Mucosa of rectum (tissue), 2 donors: ENCODE measurements at regions not wholly inside any gene's neighbourhood (a gene's known extent, or its start where the extent isn't known, plus 50 kb on each side); places are given as distances from the start of the nearest gene placed in this dataset.

Source experiments
- H3K27ac ChIP-seq, 2 donors: one replicate each; pipeline ENCODE4 v1.7.0; 2013; ENCODE audit warnings: inconsistent platforms in 2 of 2, low read depth in 2 of 2, low read length in 2 of 2
- H3K27me3 ChIP-seq, 2 donors: one replicate each; pipeline ENCODE4 v1.7.0; 2013; ENCODE audit warnings: low read length in 2 of 2; ENCODE audit not compliant: control insufficient read depth in 2 of 2, insufficient read depth in 2 of 2
- H3K36me3 ChIP-seq, 2 donors: one replicate each; pipeline ENCODE4 v1.7.0; 2013; ENCODE audit warnings: low read length in 2 of 2; ENCODE audit not compliant: control insufficient read depth in 2 of 2, insufficient read depth in 2 of 2
- H3K4me1 ChIP-seq, 2 donors: one replicate each; pipeline ENCODE4 v1.7.0; 2013; ENCODE audit warnings: low read length in 2 of 2, mild to moderate bottlenecking in 1 of 2; ENCODE audit not compliant: control insufficient read depth in 2 of 2, insufficient read depth in 2 of 2
- H3K4me3 ChIP-seq, 2 donors: one replicate each; pipeline ENCODE4 v1.7.0; 2013; ENCODE audit warnings: low read length in 2 of 2
- H3K9ac ChIP-seq, 2 donors: one replicate each; pipeline ENCODE4 v1.7.0; 2013; ENCODE audit warnings: low read length in 2 of 2, low read depth in 1 of 2, mild to moderate bottlenecking in 1 of 2
- H3K9me3 ChIP-seq, 2 donors: one replicate each; pipeline ENCODE4 v1.7.0; 2013; ENCODE audit warnings: low read length in 2 of 2; ENCODE audit not compliant: control insufficient read depth in 2 of 2
- donor health status: healthy.
- donor health status: Normal muscosa, but diverticular disease.

- no peaks in the 10 kb centered on the region for H3K9me3 ChIP-seq
- no peaks in the 10 kb centered on the region for H3K36me3 ChIP-seq
- no peak overlapping the region for H3K4me3 ChIP-seq
- peaks cover 0 to 3% of the 10 kb centered on the region in 2 donors for H3K27me3 ChIP-seq
- H3K4me1 ChIP-seq = no peaks in the 10 kb centered on the region
- H3K27ac ChIP-seq = no peak overlapping the region
- no peak overlapping the region for H3K9ac ChIP-seq
These were observed 181.3 kb upstream of the TWIST2 start for GRCh38 chr2:238666543-238666942.

- Histone ChIP-seq H3K4me3 (no peak overlapping the region), H3K9me3 (no peaks in the 10 kb centered on the region), H3K9ac (no peak overlapping the region), H3K36me3 (no peaks in the 10 kb centered on the region), H3K4me1 (no peaks in the 10 kb centered on the region), H3K27ac (no peak overlapping the region), H3K27me3 (peaks cover 0 to 3% of the 10 kb centered on the region in 2 donors)
These were observed 180.9 kb upstream of the TWIST2 start for GRCh38 chr2:238667008-238667407.

- Histone ChIP-seq H3K27me3 (peaks cover 0 to 3% of the 10 kb centered on the region in 2 donors), H3K9ac (no peak overlapping the region), H3K4me3 (no peak overlapping the region), H3K4me1 (no peaks in the 10 kb centered on the region), H3K9me3 (no peaks in the 10 kb centered on the region), H3K27ac (no peak overlapping the region), H3K36me3 (no peaks in the 10 kb centered on the region)
These were observed 180.2 kb upstream of the TWIST2 start for GRCh38 chr2:238667639-238668038.

- H3K4me1 ChIP-seq = no peaks in the 10 kb centered on the region
- H3K4me3 ChIP-seq = no peak overlapping the region
- H3K36me3 ChIP-seq = no peaks in the 10 kb centered on the region
- H3K9me3 ChIP-seq = no peaks in the 10 kb centered on the region
- peaks cover 0 to 3% of the 10 kb centered on the region in 2 donors for H3K27me3 ChIP-seq
- no peak overlapping the region for H3K9ac ChIP-seq
- H3K27ac ChIP-seq = no peak overlapping the region
These were observed 179.5 kb upstream of the TWIST2 start for GRCh38 chr2:238668426-238668825.

- H3K9ac ChIP-seq = no peak overlapping the region
- no peaks in the 10 kb centered on the region for H3K36me3 ChIP-seq
- peaks cover 0 to 3% of the 10 kb centered on the region in 2 donors for H3K27me3 ChIP-seq
- no peak overlapping the region for H3K27ac ChIP-seq
- no peaks in the 10 kb centered on the region for H3K4me1 ChIP-seq
- H3K4me3 ChIP-seq = no peak overlapping the region
- H3K9me3 ChIP-seq = no peaks in the 10 kb centered on the region
These were observed 178.8 kb upstream of the TWIST2 start for GRCh38 chr2:238669046-238669445.

- H3K27ac ChIP-seq = no peak overlapping the region
- H3K4me1 ChIP-seq = no peaks in the 10 kb centered on the region
- peaks cover 0 to 3% of the 10 kb centered on the region in 2 donors for H3K27me3 ChIP-seq
- H3K9me3 ChIP-seq = no peaks in the 10 kb centered on the region
- H3K9ac ChIP-seq = no peak overlapping the region
- H3K36me3 ChIP-seq = no peaks in the 10 kb centered on the region
- H3K4me3 ChIP-seq = no peak overlapping the region
These were observed 178.3 kb upstream of the TWIST2 start for GRCh38 chr2:238669581-238670080.

- Histone ChIP-seq H3K27ac (no peak overlapping the region), H3K9ac (no peak overlapping the region), H3K27me3 (peaks cover 0 to 3% of the 10 kb centered on the region in 2 donors), H3K4me1 (no peaks in the 10 kb centered on the region), H3K9me3 (no peaks in the 10 kb centered on the region), H3K4me3 (no peak overlapping the region), H3K36me3 (no peaks in the 10 kb centered on the region)
These were observed 177.7 kb upstream of the TWIST2 start for GRCh38 chr2:238670111-238670585.

- Histone ChIP-seq H3K4me1 (no peaks in the 10 kb centered on the region), H3K9me3 (no peaks in the 10 kb centered on the region), H3K27ac (no peak overlapping the region), H3K9ac (no peak overlapping the region), H3K4me3 (no peak overlapping the region), H3K36me3 (no peaks in the 10 kb centered on the region), H3K27me3 (no peaks in the 10 kb centered on the region)
These were observed 165.3 kb upstream of the TWIST2 start for GRCh38 chr2:238682536-238682935.

GRCh38 chr2:238684362-238685326 lies 163.2 kb upstream of the TWIST2 start:
- Histone ChIP-seq H3K9me3 (no peaks in the 10 kb centered on the region), H3K27me3 (no peaks in the 10 kb centered on the region), H3K4me1 (no peaks in the 10 kb centered on the region), H3K4me3 (no peak overlapping the region), H3K9ac (no peak overlapping the region), H3K36me3 (no peaks in the 10 kb centered on the region), H3K27ac (no peak overlapping the region)

- Histone ChIP-seq H3K4me3 (no peak overlapping the region), H3K9ac (no peak overlapping the region), H3K36me3 (no peaks in the 10 kb centered on the region), H3K4me1 (no peaks in the 10 kb centered on the region), H3K27ac (no peak overlapping the region), H3K27me3 (no peaks in the 10 kb centered on the region), H3K9me3 (no peaks in the 10 kb centered on the region)
These were observed 162.6 kb upstream of the TWIST2 start for GRCh38 chr2:238685327-238685709.
